LNCAP (cell line): ENCODE measurements at regions not wholly inside any gene's neighbourhood (a gene's known extent, or its start where the extent isn't known, plus 50 kb on each side); places are given as distances from the start of the nearest gene placed in this dataset.

ENCODE experiments used
- CTCF ChIP-seq: fragments of 450-650 bp; IDR thresholded peaks from 2 replicates; pipeline ENCODE4 v1.5.1; 2017; ENCODE audit warnings: mild to moderate bottlenecking

- TF ChIP-seq CTCF = no peak
These were observed 989.8 kb downstream of the TLE4 start for GRCh38 chr9:80561526-80561925.

- TF ChIP-seq CTCF = no peak
These were observed 989.2 kb downstream of the TLE4 start for GRCh38 chr9:80560976-80561375.

GRCh38 chr9:80557256-80557655 lies 985.5 kb downstream of the TLE4 start:
- no peak for TF ChIP-seq CTCF

GRCh38 chr9:80556631-80557030 lies 984.9 kb downstream of the TLE4 start:
- no peak for TF ChIP-seq CTCF

- TF ChIP-seq CTCF = no peak
These were observed 984.1 kb downstream of the TLE4 start for GRCh38 chr9:80555782-80556325.

- TF ChIP-seq CTCF = no peak
These were observed 983.1 kb downstream of the TLE4 start for GRCh38 chr9:80554856-80555255.

GRCh38 chr9:80554301-80554700 lies 982.5 kb downstream of the TLE4 start:
- TF ChIP-seq CTCF = no peak

GRCh38 chr9:80552931-80553330 lies 981.2 kb downstream of the TLE4 start:
- no peak for TF ChIP-seq CTCF
